ENCODE measurements at regions not wholly inside any gene's neighbourhood (a gene's known extent, or its start where the extent isn't known, plus 50 kb on each side); places are given as distances from the start of the nearest gene placed in this dataset.
"Not testable (repeated sequence)": the region's sequence is repeated elsewhere in the genome, so short reads cannot be mapped to it uniquely, and the experiment has no call there.

DNA sequence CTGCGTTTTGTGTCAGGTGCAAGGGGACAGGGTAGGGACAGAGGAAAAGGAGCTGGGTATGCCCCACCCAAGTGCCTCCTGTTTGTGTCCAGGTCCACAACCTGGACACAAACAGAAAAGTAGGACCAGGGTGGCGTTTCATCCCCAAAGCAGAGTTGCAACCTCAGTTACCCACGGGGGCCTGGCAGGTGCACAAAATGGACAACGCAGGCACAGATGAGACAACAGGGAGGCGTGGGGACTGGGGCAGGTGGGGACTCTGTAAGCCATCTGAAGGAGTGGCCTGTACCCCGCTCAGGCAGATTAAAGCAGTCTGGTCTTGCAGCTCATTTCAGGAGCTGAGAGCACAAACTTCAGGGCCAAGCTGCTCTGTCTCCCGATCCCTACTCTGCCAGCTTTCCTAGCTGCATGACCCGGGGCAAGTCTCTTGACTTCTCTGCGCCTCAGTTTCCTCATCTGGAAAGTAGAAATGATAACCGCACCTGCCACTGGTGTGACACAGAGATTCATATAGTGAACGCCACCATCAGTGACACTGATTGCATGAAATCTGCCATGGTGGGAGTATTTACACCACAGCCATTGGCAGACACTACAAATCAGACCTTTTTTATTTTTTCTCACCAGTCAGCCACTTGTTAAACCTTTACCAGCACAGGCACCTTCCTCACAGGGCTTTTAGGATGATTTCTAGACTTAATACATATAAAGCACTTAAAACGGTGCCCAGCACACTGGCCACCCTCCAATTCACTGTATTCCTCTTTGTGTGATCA is 123.0 kb downstream of the PHETA1 start:
- TF ChIP-seq EP300 (IDR thresholded peaks at IDR 0.05) (no peak), POLR2A (IDR thresholded peaks at IDR 0.05) (no peak)
- TF ChIP-seq, protein P1, sequence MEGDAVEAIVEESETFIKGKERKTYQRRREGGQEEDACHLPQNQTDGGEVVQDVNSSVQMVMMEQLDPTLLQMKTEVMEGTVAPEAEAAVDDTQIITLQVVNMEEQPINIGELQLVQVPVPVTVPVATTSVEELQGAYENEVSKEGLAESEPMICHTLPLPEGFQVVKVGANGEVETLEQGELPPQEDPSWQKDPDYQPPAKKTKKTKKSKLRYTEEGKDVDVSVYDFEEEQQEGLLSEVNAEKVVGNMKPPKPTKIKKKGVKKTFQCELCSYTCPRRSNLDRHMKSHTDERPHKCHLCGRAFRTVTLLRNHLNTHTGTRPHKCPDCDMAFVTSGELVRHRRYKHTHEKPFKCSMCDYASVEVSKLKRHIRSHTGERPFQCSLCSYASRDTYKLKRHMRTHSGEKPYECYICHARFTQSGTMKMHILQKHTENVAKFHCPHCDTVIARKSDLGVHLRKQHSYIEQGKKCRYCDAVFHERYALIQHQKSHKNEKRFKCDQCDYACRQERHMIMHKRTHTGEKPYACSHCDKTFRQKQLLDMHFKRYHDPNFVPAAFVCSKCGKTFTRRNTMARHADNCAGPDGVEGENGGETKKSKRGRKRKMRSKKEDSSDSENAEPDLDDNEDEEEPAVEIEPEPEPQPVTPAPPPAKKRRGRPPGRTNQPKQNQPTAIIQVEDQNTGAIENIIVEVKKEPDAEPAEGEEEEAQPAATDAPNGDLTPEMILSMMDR (IDR thresholded peaks at IDR 0.05) = no peak
- no peak overlapping the region for H3K27ac ChIP-seq
- DNase-seq (ENCODE audit: low spot score in 2 of 2) = no peak
- peaks cover 0 to 41% (median 0%) of the 10 kb centered on the region in 4 donors for H3K9me3 ChIP-seq
- no peak overlapping the region for H3K4me3 ChIP-seq
- H3K27me3 ChIP-seq = no peaks in the 10 kb centered on the region
- no peaks in the 10 kb centered on the region for H3K36me3 ChIP-seq
- no peaks in the 10 kb centered on the region for H3K4me1 ChIP-seq
- 90 to 92% methylated on average over 12 of the region's 12 CpGs for WGBS, 2 donors

- Histone ChIP-seq H3K36me3 (no peaks in the 10 kb centered on the region), H3K4me1 (no peaks in the 10 kb centered on the region), H3K27ac (no peak overlapping the region), H3K27me3 (no peaks in the 10 kb centered on the region), H3K4me3 (no peak overlapping the region), H3K9me3 (peaks cover 0 to 41% (median 0%) of the 10 kb centered on the region in 4 donors)
- TF ChIP-seq POLR2A (IDR thresholded peaks at IDR 0.05) (no peak), EP300 (IDR thresholded peaks at IDR 0.05) (no peak)
- TF ChIP-seq, protein P1 (IDR thresholded peaks at IDR 0.05) = no peak
- DNase-seq (ENCODE audit: low spot score in 2 of 2) = no peak
Observed at GRCh38 chr12:111244673-111245072, 124.2 kb downstream of the PHETA1 start.

DNA sequence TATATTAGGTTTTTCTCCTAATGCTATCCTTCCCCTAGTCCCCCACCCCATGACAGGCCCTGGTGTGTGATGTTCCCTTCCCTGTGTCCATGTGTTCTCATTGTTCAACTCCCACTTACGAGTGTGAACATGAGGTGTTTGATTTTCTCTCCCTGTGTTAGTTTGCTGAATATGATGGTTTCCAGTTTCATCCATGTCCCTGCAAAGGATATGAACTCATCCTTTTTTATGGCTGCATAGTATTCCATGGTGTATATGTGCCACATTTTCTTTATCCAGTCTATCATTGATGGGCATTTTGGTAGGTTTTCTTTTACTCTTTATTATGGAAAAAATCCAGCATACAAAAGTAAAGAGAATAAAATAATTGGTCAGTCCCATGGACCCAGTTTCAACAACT is 126.1 kb downstream of the PHETA1 start:
- not testable (repeated sequence) for DNase-seq (ENCODE audit: low spot score in 2 of 2); H3K4me3 ChIP-seq; H3K27me3 ChIP-seq; H3K4me1 ChIP-seq; H3K27ac ChIP-seq; H3K36me3 ChIP-seq
- 92 to 93% methylated on average over 1 of the region's 1 CpG for WGBS, 2 donors
- peaks cover 0 to 41% (median 0%) of the 10 kb centered on the region in 4 donors for H3K9me3 ChIP-seq

DNA sequence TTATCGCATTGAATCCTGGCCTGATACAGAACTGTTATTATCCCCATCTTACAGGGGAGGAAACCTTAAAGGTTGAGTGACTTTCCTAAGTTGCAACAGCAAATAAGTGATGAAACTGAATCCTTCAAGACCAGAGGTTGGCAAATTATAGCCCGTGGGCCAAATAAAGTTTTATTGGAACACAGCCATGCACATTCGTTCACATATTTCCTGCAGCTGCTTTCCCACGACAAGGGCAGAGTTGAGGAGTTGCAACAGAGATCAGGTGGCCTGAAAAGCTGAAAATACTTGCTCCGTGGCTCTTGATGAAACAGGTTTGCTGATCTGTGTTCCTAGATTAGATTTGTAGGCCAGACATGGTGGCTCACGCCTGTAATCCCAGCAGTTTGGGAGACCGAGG is 126.7 kb downstream of the PHETA1 start:
- 65 to 70% methylated on average over 7 of the region's 7 CpGs for WGBS, 2 donors
- Histone ChIP-seq H3K4me3 (no peak overlapping the region), H3K4me1 (no peaks in the 10 kb centered on the region), H3K36me3 (no peaks in the 10 kb centered on the region), H3K27me3 (no peaks in the 10 kb centered on the region), H3K9me3 (peaks cover 0 to 43% (median 0%) of the 10 kb centered on the region in 4 donors), H3K27ac (no peak overlapping the region)
- TF ChIP-seq POLR2A (IDR thresholded peaks at IDR 0.05) (no peak), EP300 (IDR thresholded peaks at IDR 0.05) (no peak)
- TF ChIP-seq, protein P1 (IDR thresholded peaks at IDR 0.05) = no peak
- DNase-seq (ENCODE audit: low spot score in 2 of 2) = no peak

DNA sequence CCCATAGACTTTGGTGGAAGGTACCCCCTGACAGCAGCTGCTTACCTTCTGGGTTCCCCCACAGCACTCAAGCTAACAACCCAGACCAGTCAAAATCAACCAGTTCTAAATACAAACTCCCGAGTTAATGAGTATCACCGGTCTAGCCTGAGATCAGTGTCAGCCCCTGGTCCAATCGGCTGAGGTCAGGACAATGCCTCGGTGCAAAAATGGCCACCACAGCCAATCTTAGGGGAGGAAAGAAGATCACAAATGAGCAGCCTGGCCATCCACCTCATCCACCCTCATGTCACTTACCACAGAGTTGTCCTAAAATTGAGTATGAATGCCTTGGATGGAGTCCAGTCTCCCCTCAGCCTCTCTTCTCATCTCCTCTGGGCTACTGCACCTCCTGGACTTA is 128.5 kb downstream of the PHETA1 start:
- TF ChIP-seq, protein P1 (IDR thresholded peaks at IDR 0.05) = no peak
- no peak for TF ChIP-seq EP300 (IDR thresholded peaks at IDR 0.05)
- TF ChIP-seq POLR2A (IDR thresholded peaks at IDR 0.05) = no peak
- H3K36me3 ChIP-seq = no peaks in the 10 kb centered on the region
- no peak overlapping the region for H3K4me3 ChIP-seq
- H3K9me3 ChIP-seq = peaks cover 0 to 48% (median 0%) of the 10 kb centered on the region in 4 donors
- no peaks in the 10 kb centered on the region for H3K27me3 ChIP-seq
- DNase-seq (ENCODE audit: low spot score in 2 of 2) = no peak
- no peak overlapping the region for H3K27ac ChIP-seq
- no peaks in the 10 kb centered on the region for H3K4me1 ChIP-seq
- WGBS, 2 donors = 75 to 87% methylated on average over 4 of the region's 4 CpGs
